ENCODE measurements at regions not wholly inside any gene's neighbourhood (a gene's known extent, or its start where the extent isn't known, plus 50 kb on each side); places are given as distances from the start of the nearest gene placed in this dataset.

- TF ChIP-seq CTCF (IDR thresholded peaks at IDR 0.05; ENCODE audit: low read depth, low read length) (no peak), EZH2phosphoT487 (IDR thresholded peaks at IDR 0.05; ENCODE audit: low read depth) (no peak)
Measured at GRCh38 chr12:59946635-59947034, 350.8 kb downstream of the SLC16A7 start.

Data from OCI-LY3 (cell line).